GM12878 (cell line): ENCODE measurements at regions not wholly inside any gene's neighbourhood (a gene's known extent, or its start where the extent isn't known, plus 50 kb on each side); places are given as distances from the start of the nearest gene placed in this dataset.
"Not testable (repeated sequence)": the region's sequence is repeated elsewhere in the genome, so short reads cannot be mapped to it uniquely, and the experiment has no call there.

Source experiments
- CEBPB ChIP-seq, 2 experiments: fragments of 150-350 bp in 1 of 2; IDR thresholded peaks; 2 replicates each; pipeline ENCODE4 v1.6.1; 2012 to 2014; ENCODE audit warnings: low read depth in 2 of 2, low read length in 2 of 2, borderline replicate concordance in 1 of 2, inconsistent platforms in 1 of 2
- HDAC6 ChIP-seq: fragments of 200-600 bp; sonication (generic); IDR thresholded peaks from one replicate; pipeline ENCODE4 v1.8.0; 2017; ENCODE audit warnings: antibody characterized with exemption; ENCODE audit not compliant: unreplicated experiment
- TF ChIP-seq, protein P1 (sequence below): IDR thresholded peaks from 2 replicates; pipeline ENCODE4 v1.6.1; 2012; ENCODE audit warnings: mild to moderate bottlenecking, low read depth, low read length
- TF ChIP-seq, protein P2 (sequence below), 3 experiments: IDR thresholded peaks in 2 of 3; conservative IDR thresholded peaks in 1 of 3; 2 replicates each; pipeline ENCODE4 v1.5.1; 2011; ENCODE audit warnings: low read depth in 3 of 3, low read length in 3 of 3, mild to moderate bottlenecking in 3 of 3, control low read depth in 2 of 3, moderate library complexity in 2 of 3, inconsistent platforms in 1 of 3, mixed read lengths in 1 of 3; ENCODE audit not compliant: control insufficient read depth in 2 of 3, insufficient read depth in 1 of 3; ENCODE audit errors: extremely low read depth in 1 of 3

DNA sequence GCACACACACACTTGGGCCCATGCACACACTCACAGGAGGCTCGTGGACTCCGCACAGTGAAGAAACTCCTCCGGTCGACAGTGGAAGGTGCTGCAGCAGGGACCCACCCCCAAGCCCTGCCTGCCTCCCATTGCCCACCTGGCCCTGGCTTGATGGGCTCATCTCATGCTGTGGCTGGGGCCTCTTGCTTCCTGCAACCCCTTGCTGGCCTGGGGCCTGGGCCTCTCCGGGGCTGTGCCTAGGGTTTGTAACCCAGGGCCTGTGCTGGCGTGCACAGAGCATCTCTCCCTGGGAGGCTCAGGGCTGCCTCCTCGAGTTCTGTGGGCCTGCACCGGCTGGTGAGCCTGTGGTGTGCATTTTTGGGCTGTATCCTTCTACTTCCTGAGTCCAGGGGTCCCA, 524.0 kb downstream of the GOLGA6L6 start:
- TF ChIP-seq, protein P1, sequence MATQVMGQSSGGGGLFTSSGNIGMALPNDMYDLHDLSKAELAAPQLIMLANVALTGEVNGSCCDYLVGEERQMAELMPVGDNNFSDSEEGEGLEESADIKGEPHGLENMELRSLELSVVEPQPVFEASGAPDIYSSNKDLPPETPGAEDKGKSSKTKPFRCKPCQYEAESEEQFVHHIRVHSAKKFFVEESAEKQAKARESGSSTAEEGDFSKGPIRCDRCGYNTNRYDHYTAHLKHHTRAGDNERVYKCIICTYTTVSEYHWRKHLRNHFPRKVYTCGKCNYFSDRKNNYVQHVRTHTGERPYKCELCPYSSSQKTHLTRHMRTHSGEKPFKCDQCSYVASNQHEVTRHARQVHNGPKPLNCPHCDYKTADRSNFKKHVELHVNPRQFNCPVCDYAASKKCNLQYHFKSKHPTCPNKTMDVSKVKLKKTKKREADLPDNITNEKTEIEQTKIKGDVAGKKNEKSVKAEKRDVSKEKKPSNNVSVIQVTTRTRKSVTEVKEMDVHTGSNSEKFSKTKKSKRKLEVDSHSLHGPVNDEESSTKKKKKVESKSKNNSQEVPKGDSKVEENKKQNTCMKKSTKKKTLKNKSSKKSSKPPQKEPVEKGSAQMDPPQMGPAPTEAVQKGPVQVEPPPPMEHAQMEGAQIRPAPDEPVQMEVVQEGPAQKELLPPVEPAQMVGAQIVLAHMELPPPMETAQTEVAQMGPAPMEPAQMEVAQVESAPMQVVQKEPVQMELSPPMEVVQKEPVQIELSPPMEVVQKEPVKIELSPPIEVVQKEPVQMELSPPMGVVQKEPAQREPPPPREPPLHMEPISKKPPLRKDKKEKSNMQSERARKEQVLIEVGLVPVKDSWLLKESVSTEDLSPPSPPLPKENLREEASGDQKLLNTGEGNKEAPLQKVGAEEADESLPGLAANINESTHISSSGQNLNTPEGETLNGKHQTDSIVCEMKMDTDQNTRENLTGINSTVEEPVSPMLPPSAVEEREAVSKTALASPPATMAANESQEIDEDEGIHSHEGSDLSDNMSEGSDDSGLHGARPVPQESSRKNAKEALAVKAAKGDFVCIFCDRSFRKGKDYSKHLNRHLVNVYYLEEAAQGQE: not testable (repeated sequence)
- TF ChIP-seq, protein P2, sequence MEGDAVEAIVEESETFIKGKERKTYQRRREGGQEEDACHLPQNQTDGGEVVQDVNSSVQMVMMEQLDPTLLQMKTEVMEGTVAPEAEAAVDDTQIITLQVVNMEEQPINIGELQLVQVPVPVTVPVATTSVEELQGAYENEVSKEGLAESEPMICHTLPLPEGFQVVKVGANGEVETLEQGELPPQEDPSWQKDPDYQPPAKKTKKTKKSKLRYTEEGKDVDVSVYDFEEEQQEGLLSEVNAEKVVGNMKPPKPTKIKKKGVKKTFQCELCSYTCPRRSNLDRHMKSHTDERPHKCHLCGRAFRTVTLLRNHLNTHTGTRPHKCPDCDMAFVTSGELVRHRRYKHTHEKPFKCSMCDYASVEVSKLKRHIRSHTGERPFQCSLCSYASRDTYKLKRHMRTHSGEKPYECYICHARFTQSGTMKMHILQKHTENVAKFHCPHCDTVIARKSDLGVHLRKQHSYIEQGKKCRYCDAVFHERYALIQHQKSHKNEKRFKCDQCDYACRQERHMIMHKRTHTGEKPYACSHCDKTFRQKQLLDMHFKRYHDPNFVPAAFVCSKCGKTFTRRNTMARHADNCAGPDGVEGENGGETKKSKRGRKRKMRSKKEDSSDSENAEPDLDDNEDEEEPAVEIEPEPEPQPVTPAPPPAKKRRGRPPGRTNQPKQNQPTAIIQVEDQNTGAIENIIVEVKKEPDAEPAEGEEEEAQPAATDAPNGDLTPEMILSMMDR (IDR thresholded peaks at IDR 0.05 in 2 of 3, conservative IDR thresholded peaks at IDR 0.05 in 1 of 3; ENCODE audit: control insufficient read depth in 2 of 3, extremely low read depth in 1 of 3, insufficient read depth in 1 of 3, low read depth in 3 of 3, low read length in 3 of 3): not testable (repeated sequence)
- not testable (repeated sequence) for TF ChIP-seq HDAC6; CEBPB (IDR thresholded peaks at IDR 0.05; ENCODE audit: borderline replicate concordance in 1 of 2, low read depth in 2 of 2, low read length in 2 of 2)
